ENCODE measurements at regions not wholly inside any gene's neighbourhood (a gene's known extent, or its start where the extent isn't known, plus 50 kb on each side); places are given as distances from the start of the nearest gene placed in this dataset.

- DNase-seq (no peak), ATAC-seq (no peak)
- no peaks in the 10 kb centered on the region for H4K20me1 ChIP-seq (ENCODE audit: low read length)
- H3K9me3 ChIP-seq (ENCODE audit: low read length): no peaks in the 10 kb centered on the region
- H3K9me2 ChIP-seq (replicated peaks; ENCODE audit: low read length): no peaks in the 10 kb centered on the region
- no peak overlapping the region for H3K4me3 ChIP-seq (ENCODE audit: low read length)
- H3K27me3 ChIP-seq (ENCODE audit: low read length): no peaks in the 10 kb centered on the region
- H3K27ac ChIP-seq (ENCODE audit: low read length): no peak overlapping the region
- H3K79me2 ChIP-seq (ENCODE audit: low read length): no peaks in the 10 kb centered on the region
- H3K4me1 ChIP-seq (ENCODE audit: insufficient read depth, low read length): peaks cover 10% of the 10 kb centered on the region
- no TSS peak for BruUV-seq (replicated peaks)
- TF ChIP-seq EZH2 (IDR thresholded peaks at IDR 0.05; ENCODE audit: low read length, unreplicated experiment) (no peak), EZH2phosphoT487 (IDR thresholded peaks at IDR 0.05; ENCODE audit: borderline replicate concordance, low read length) (no peak), CTCF (conservative IDR thresholded peaks at IDR 0.05; ENCODE audit: low read depth, low read length) (no peak)
- no peak overlapping the region for H3K4me2 ChIP-seq (ENCODE audit: low read length)
- POLR2A ChIA-PET (ENCODE audit: unreplicated experiment): no interaction called here
- H3K36me3 ChIP-seq (ENCODE audit: low read depth, low read length): no peaks in the 10 kb centered on the region
- intact Hi-C loops (cut with micrococcal nuclease): loop anchor here (10.0 kb wide), 1 partner anchor 626 kb away; no protein-coding TSS in a partner anchor
- CTCF ChIA-PET: interaction anchor here (0.5 kb wide), 1 partner anchor 641 kb away, joined by 3 read pairs; no protein-coding TSS in a partner anchor
- H3F3A ChIP-seq (ENCODE audit: low read length, unreplicated experiment): no peaks in the 10 kb centered on the region
- no peak overlapping the region for H2AFZ ChIP-seq (ENCODE audit: low read length)
- H3K9ac ChIP-seq (ENCODE audit: low read length): no peak overlapping the region
Observed at GRCh38 chr4:14280567-14280966, 653.0 kb upstream of the BOD1L1 start.

GRCh38 chr4:14284578-14284977 lies 657.1 kb upstream of the BOD1L1 start:
- H3K27me3 ChIP-seq (ENCODE audit: low read length): no peaks in the 10 kb centered on the region
- H2AFZ ChIP-seq (ENCODE audit: low read length): peak overlapping the region; percentile 9; the same call in 1 of the 2 replicates
- H3K4me3 ChIP-seq (ENCODE audit: low read length): no peak overlapping the region
- ATAC-seq (no peak), DNase-seq (no peak)
- H3K4me2 ChIP-seq (ENCODE audit: low read length): peak overlapping the region; percentile 21; the same call in 1 of the 2 replicates
- no peaks in the 10 kb centered on the region for H3K9me2 ChIP-seq (replicated peaks; ENCODE audit: low read length)
- H3K9ac ChIP-seq (ENCODE audit: low read length): no peak overlapping the region
- CTCF ChIA-PET: no interaction called here
- H3K4me1 ChIP-seq (ENCODE audit: insufficient read depth, low read length): peaks cover 17% of the 10 kb centered on the region
- BruUV-seq (replicated peaks): no TSS peak
- no peaks in the 10 kb centered on the region; the same call in 1 of the 2 replicates for H3K36me3 ChIP-seq (ENCODE audit: low read depth, low read length)
- POLR2A ChIA-PET (ENCODE audit: unreplicated experiment): no interaction called here
- H3F3A ChIP-seq (ENCODE audit: low read length, unreplicated experiment): no peaks in the 10 kb centered on the region
- H3K79me2 ChIP-seq (ENCODE audit: low read length): no peaks in the 10 kb centered on the region
- H3K27ac ChIP-seq (ENCODE audit: low read length): no peak overlapping the region
- no peaks in the 10 kb centered on the region for H3K9me3 ChIP-seq (ENCODE audit: low read length)
- no peaks in the 10 kb centered on the region for H4K20me1 ChIP-seq (ENCODE audit: low read length)
- intact Hi-C loops (cut with micrococcal nuclease): loop anchor here (10.0 kb wide), 1 partner anchor 630 kb away; no protein-coding TSS in a partner anchor
- TF ChIP-seq EZH2phosphoT487 (IDR thresholded peaks at IDR 0.05; ENCODE audit: borderline replicate concordance, low read length) (no peak), EZH2 (IDR thresholded peaks at IDR 0.05; ENCODE audit: low read length, unreplicated experiment) (no peak), CTCF (conservative IDR thresholded peaks at IDR 0.05; ENCODE audit: low read depth, low read length) (no peak)

GRCh38 chr4:14289708-14290107 lies 662.2 kb upstream of the BOD1L1 start:
- no peak for TF ChIP-seq EZH2 (IDR thresholded peaks at IDR 0.05; ENCODE audit: low read length, unreplicated experiment)
- TF ChIP-seq EZH2phosphoT487 (IDR thresholded peaks at IDR 0.05; ENCODE audit: borderline replicate concordance, low read length): no peak
- TF ChIP-seq CTCF (conservative IDR thresholded peaks at IDR 0.05; ENCODE audit: low read depth, low read length): no peak
- CTCF ChIA-PET: no interaction called here
- Histone ChIP-seq H3K36me3 (ENCODE audit: low read depth, low read length) (no peaks in the 10 kb centered on the region; the same call in 1 of the 2 replicates), H3K4me1 (ENCODE audit: insufficient read depth, low read length) (peaks cover 16% of the 10 kb centered on the region), H3K79me2 (ENCODE audit: low read length) (no peaks in the 10 kb centered on the region), H3K9me2 (replicated peaks; ENCODE audit: low read length) (no peaks in the 10 kb centered on the region), H3F3A (ENCODE audit: low read length, unreplicated experiment) (no peaks in the 10 kb centered on the region), H3K27me3 (ENCODE audit: low read length) (no peaks in the 10 kb centered on the region), H3K4me3 (ENCODE audit: low read length) (peak overlapping the region; percentile 10; the same call in 1 of the 2 replicates), H2AFZ (ENCODE audit: low read length) (0 out of 2 replicates have a peak overlapping the region, but pooled peaks have one; percentile 32), H3K27ac (ENCODE audit: low read length) (peak overlapping the region; percentile 87), H3K9me3 (ENCODE audit: low read length) (no peaks in the 10 kb centered on the region), H3K4me2 (ENCODE audit: low read length) (peak overlapping the region; percentile 49), H3K9ac (ENCODE audit: low read length) (peak overlapping the region; percentile 41), H4K20me1 (ENCODE audit: low read length) (no peaks in the 10 kb centered on the region)
- intact Hi-C loops (cut with micrococcal nuclease): loop anchor here (10.0 kb wide), 1 partner anchor 635 kb away; no protein-coding TSS in a partner anchor
- peak; percentile 58 for ATAC-seq
- POLR2A ChIA-PET (ENCODE audit: unreplicated experiment): no interaction called here
- DNase-seq: peak; percentile 76
- no TSS peak for BruUV-seq (replicated peaks)
